CD1c-positive myeloid dendritic cell (primary cell): ENCODE measurements at regions not wholly inside any gene's neighbourhood (a gene's known extent, or its start where the extent isn't known, plus 50 kb on each side); places are given as distances from the start of the nearest gene placed in this dataset.

Experiments used
- DNase-seq: peaks from one replicate; pipeline ENCODE4 v3.0.0-alpha.2; 2016; ENCODE audit errors: extremely low spot score

DNA sequence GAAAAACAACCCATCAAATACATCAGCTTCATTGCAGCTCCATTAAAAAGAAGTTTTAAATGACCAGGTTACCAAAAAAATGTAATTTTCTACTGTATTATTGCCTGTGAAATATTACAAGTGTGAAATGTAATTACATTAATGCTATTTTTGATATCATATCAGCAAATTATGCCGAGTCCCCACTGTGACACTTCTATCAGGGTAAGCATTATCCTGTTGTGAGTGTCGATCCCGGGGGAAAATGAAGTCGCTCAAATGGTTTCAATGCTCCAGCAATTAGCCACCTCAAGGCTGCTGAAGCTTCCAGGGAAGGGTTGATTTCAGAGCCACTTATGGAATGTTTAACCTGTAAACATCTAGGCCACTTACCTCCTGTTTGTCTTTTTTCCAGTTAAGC lies 70.4 kb downstream of the RCN1 start:
- DNase-seq = no peak

DNA sequence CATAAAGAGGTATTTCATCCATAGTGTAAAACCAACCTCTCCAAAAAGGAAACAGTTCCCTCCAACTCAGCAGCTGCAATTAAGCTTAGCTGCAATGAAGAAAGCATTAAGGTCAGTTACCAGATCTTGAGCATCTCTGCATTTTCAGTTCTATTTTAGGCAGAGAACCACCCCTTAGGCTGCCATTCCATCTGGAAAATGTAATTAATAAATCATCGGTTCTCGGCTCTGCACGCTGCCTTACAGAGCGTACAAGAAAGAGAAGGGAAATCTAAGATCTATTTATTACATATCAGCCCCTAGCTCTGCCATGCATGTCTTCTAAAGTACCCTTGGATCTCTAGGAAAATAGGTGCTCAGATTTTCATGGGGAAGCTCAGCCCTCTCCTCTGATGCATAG lies 71.5 kb downstream of the RCN1 start:
- DNase-seq = no peak

DNA sequence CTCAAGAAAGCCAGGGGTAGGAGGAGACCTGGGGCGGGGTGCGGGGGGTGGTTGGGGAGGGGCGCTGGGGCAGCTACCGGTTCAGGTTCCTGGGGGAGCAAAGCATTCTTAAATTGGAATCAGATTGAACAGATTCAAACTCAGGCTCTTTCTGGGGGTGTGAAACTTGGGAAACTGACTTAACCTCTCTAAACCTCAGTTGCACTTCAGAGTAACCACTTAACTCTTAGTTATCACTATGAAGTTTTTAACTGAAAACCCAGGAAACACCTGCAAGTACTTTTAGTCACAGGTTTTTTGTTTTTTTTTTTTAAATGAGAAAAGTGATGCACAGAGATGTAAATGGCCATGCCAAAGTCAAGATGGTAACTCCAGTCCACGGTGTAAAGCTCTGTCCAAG lies 72.0 kb downstream of the RCN1 start:
- DNase-seq = no peak

DNA sequence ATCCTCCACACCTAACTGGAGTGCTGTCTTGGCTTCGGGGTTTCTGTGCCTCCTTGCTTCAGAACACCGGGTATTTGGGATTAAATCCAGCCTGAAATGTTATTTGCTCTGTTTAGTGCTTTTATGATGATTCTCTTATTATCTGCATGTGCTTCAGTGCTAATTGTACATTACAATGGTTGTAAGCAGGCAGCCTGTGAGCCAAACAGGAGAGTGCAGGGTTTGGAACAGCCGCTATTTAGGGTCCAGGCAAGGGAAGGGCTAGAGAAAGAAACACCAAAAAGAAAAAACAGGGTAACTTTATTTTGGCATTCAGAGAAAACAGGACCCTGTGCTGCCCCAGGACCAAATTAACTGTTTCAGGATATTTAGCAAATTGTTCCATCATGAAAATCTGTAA lies 72.7 kb downstream of the RCN1 start:
- DNase-seq = no peak

DNA sequence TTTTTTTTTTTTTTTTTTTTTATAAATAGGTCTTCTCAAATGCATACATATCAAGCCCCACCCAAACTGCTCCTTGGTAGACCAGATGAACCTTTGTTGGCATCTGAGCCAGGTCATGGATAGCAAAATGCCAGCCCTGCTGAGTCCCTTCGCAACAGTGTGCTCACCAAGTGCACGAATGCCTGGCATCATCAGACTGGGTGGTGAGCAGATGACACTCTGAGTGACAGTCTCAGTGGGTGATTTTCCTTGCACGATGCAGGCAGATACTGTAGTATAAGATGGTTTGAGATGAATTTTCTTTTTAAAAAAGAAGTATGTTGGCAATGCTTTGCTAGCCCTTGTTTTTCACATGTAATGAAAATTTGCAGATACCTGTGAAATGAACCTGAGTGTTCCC lies 74.0 kb downstream of the RCN1 start:
- no peak for DNase-seq

DNA sequence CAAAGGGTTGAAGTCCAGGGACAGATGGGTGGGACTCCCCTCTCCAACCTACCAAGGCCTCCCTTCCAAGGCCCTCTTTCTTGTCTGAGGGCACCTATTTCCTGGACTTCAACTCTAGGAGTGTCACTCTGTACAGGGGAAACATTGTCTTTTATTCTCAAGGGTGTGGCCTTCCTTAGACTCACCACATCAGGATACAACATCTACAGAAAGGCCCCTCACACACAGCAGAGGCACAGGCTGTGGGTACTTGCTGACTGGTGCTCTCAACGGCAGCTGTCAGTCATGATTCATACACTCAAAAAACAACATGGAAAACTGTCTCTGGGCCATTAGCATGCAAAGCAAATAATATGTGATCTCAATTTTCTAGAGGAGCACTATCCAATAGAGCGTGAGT lies 78.0 kb downstream of the RCN1 start:
- DNase-seq = no peak

DNA sequence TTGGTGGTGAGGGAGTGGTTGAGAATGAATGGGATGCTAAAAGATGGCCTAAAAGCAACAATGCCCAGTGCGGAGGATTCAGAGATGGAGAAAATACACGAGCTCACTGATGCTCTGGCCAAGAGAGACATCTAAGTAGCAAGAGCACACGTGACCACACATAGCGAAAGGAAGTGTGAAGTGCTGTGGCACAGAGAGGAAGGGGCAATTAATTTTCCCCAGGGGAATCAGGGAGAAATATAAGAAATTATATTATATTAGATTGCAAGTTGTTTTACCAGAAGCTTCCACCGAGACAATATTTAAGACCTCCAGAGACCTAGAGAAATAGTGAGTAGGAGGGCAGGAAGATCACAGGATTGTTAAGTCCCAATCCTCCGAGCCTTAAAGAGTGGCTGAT lies 80.6 kb downstream of the RCN1 start:
- DNase-seq = no peak

DNA sequence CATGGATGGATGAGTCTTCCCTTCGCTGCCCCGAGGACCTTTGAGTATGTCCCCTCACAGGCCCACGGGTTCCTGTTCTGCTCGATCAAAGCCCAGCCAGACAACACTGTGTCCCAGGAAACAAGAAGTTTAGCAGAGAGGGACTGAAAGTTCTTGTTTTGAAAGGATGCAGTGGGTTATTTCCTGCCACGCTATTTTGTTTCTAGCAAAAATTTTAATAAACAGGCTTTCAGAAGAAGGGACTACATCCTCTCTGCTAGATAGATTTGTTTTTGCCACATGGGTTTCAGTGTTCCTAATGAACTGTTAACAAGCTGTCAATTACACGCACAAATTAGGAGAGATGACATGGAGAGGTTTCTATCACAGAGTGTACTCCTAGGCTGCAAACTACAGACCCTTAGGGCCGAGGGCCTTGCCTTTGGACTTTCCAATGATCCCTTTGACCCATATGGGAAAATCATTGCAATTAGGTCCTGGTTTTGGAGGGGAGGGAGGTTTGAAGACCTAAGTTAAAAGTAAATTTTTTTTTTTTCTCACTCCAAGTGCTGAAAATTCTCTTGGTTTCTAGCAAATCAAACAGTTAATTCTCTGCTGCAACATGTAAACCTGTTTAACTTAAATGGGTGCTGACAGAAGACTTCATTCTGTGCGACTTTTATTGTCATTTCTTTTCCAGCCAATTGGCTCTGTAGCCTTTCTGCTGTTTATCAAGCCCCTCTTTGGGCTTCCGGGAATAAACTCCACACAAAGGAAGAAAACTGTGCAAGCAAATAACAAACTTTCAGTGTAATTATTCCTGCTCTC lies 81.4 kb downstream of the RCN1 start:
- DNase-seq = no peak

DNA sequence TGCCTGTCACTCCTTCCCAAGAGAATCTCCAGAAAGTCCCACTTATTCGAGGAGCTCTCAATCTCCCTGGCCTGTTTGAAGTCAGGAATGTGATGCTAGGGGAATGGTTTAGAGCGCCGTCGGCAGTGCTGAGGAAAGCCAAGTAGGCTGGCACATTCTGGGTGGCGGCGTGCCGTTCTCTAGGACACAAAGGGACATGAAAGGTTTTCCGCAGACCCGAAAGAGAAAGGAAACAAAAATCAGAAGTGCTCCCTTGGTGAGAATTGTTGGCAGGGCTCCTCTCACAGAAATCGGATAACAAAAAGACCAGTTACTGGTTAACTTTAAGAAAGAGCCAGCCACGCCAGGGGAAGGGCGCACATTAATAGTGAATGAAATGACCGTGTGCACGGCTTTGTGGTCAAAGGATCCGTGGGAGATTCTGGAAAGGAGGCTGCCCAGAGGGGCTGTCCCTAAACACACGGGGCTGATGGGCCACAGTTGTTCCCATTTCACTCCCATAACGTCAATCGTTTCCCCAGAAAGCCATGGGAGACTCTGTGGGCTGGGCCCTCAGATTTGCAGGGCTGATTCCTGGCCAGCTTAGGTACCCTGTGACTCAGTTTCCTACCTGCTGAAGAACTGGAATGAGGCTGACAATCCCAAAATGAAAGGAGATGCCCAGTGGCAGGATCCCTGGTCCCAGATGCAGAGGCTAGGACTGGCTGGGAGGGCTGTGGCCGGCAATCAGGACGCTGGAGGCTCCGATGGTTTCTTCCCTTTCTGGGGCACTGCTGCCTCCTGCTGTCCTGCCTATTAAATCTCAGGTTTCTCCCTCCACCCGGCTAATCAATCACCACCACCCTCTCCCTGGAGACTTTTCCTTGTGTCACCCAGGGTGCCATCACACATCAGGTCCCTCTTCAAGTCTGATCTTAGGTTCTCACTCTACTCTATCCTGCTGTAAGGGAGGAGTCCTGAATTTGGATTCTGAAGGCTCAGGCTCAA lies 82.3 kb downstream of the RCN1 start:
- DNase-seq = peak; percentile 18

DNA sequence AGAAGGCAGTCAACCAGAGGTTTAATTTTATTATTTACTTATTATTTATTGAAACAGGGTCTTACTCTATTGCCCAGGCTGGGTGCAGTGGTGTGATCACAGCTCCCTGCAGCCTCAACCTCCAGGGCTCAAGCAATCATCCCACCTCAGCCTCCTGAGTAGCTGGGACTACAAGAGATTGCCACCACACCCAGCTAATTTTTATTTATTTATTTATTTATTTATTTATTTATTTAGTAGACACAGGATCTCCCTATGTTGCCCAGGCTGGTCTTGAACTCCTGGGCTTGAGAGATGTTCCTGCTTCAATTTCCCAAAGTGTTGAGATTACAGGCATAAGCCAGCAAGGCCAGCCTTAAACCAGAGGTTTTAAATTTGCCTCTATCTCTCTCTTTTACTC lies 83.1 kb downstream of the RCN1 start:
- no peak for DNase-seq

DNA sequence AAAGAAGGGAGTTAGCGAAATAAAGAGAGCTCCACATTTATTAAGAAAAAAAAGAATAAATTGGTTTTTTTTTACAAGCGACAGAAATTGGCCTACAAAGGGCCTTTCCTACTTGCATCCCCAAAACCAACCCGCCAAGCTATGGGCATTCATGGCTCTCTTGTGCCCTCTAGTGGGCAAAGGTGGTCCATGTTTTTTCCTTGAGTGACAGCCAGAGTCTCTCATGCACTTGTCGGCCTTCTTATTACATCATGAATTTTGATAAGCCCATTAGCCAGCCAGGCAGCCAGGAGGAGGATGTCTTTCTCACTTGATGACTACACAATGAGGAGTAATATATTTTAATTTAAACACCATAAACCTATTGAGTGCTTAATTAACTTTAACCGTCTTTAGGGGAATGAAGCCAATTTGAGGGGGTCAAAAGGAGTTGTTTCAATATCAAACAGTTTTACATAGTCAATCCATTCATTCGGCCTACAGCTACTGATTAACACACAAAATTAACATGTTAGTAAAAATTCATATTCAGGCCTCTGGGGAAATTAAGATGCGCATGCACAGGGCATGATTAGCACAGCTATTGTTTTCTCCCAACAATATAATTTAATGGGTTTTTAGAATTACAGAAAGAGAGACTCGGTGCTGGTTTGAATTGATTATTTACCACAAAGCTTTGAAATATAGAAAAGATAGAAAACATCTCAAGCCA lies 85.5 kb downstream of the RCN1 start:
- DNase-seq = peak; percentile 88

DNA sequence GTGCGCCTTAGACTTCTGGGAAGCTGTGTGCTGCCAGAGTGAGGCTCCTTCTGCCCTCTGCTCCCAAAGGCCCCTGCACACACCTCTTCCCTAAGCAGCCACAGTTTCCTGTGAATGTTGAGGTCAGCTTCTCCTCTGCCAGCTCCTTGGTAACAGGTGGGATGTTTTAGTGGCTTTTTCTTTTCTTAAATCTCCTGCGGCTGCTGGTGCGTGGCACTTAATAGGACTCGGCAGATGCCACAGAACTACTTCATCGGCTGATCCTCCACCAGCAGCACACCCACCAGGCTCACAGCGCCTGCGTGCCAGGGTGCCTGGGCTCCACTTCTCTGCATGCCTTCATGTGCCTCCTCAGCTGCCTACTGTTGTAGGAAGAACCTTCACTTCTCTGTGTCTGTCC lies 87.8 kb downstream of the RCN1 start:
- DNase-seq = no peak

DNA sequence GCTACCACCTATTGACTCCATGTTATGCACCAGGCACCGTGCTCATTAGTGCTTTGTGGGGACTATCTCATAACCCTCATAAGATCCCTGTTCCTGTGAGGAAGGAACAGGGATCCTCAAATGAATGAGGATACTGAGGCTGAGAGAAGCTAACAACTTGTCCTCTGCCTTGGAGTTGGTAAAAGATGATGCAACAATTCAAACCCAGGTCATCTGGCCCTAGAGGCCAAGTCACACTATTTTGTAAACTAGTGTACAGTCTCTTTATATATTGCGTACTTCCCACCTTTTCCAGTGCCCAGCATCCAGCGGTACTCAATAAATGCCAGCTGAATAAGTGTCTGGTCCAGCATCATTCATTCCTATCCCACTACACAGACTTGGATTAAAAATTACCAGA lies 92.6 kb downstream of the RCN1 start:
- no peak for DNase-seq

DNA sequence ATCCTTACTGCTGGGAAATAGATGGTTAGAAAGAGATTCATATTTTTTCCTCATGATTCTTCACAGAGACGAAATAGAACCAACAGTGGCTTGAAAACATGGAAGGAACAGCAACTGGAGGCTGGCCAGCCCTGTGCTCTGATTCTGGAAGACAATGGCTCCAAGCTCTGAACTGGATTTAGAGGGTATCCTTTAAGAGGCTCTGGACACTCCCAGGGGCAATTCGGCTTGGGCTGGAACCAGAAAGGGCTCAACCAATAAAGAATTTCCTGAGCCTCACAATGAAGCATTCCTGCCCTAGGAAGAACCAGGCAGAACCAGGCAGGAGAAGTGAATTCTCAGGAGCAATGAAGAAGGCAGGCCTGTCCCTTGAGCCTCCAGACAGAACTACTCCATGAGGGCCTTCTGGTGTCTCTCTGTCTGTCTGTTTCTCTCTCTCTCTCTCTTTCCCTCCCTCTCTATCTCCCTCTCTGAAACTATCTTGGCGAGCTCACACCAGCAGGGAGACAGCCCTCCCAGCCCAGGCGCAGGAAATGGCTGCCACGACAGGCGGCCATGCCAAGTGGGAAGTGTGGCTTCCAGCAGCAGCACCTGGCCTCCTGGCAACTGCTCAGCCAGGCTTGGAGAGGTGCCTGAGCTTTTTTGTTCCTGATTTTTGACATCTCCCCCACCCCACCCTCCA lies 93.3 kb downstream of the RCN1 start:
- DNase-seq = no peak

DNA sequence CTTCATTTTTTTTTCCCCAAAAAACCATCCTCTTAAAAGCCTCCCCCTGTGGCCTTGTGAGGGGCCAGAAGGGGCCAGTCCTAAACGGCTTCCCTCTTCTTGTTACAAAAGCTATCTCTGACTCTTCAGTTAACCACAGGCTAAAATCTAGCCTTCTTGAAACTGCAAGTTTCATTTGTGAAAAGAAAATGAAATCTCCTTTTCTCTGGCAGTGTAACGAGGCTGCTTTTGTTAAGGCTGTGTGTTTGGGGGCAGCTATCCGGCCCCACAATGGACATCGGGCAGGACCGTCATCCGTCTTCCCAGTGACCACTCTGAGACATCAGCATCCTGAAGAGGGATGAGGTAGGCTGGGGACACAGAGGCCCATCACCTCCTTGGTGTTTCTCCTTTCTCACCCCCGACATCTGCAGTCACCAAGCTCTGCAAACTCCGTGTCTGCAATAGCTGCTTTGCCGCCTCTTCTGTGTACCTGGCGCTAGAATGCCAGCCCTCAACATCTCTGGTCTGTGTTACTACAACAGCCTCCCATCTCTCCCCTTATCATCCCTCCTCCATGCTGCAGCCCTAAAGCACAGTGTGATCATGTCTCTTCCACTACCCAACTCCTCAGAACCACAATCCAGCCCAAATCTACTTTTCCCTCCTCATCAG lies 94.0 kb downstream of the RCN1 start:
- no peak for DNase-seq

DNA sequence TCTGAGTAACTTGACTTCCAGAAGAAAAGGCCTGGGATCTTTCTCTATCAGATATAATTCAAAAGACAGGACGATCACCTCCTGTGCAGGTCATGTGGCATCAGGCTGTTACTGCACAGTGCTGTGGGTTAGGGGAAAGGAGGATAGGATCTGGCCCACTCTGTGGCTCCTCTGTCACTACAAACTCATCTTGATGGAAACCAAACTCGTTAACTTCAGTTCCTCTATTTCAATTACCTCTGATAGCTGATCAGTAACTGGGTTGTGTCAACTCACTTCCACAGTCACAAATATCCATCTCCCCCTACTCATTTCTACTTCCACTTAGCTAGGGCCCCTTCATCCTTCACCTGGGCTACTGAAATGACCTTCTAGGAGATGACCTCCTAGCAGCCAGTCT lies 95.2 kb downstream of the RCN1 start:
- DNase-seq = no peak

DNA sequence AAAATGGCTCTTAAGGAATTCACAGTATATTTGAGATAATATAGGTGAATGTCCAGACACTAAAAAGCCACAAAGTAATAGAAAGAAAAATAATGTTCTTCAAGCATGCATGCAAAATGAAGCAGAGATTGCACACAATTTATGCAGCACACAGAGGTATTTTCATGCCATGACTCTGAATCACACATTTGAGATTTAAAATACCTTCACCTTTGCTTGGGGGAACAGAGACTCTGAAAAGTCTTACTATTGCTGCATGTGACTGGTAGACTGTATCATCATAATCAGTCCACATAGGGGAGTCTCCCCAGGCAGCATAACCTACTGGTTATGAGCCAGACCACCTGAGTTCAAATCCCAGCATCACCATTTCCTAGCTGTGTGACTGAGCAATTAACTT lies 96.2 kb downstream of the RCN1 start:
- DNase-seq = no peak

DNA sequence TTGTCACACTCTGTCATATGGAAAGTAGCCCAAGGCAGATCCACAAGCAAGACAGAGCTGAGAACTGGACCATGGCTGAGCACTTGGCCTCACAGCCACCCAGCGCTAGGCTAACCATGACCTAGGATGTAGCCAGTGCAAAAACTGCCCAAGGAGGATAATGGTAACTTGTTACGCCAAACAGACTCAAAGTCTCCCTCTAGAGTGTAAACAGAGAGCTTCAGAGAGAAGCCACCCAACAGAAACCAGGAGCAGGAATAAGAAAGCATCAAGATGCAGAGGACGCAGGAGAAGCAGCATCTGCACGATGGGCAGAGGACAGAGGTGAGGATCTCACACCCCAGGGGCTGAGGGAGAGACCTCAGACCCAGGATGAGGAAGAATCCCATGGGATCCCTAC lies 97.9 kb downstream of the RCN1 start:
- DNase-seq = no peak

DNA sequence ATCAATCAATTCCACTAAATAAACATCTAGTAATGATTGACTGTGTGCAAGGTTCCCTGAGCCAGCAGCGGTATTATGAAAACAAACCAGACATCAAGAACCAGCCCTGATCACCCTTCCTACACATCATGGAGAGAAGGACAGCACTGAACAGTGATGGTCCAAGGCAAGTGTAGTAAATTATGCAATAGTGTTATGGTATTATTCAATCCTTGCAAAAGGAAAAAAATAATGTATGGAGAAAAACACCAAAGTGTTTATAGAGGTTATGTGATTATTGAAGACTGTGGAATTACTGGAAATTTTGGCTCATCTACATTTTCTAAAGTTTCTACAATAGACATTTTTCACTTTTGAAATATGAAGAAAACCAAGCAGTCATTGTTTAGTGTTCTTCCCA lies 105.3 kb downstream of the RCN1 start:
- DNase-seq = no peak

DNA sequence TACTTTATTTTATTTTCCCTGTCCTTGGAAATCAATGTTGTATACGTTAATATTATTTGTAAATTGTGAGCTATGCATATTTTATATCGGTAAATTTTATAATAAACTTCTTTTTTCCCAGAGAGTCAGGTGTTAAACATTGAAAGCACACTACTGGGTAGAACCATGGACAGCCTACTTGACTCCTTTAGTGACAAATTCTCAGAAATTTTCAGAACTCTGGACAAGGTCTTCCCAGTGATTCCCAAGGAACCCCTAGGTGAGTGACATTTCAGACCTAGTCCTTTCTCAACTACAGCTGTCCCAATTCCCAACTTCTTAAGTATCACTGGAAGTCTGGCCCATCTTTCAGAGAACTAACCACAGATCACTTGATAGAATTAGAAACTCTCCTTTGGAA lies 107.2 kb downstream of the RCN1 start:
- no peak for DNase-seq

DNA sequence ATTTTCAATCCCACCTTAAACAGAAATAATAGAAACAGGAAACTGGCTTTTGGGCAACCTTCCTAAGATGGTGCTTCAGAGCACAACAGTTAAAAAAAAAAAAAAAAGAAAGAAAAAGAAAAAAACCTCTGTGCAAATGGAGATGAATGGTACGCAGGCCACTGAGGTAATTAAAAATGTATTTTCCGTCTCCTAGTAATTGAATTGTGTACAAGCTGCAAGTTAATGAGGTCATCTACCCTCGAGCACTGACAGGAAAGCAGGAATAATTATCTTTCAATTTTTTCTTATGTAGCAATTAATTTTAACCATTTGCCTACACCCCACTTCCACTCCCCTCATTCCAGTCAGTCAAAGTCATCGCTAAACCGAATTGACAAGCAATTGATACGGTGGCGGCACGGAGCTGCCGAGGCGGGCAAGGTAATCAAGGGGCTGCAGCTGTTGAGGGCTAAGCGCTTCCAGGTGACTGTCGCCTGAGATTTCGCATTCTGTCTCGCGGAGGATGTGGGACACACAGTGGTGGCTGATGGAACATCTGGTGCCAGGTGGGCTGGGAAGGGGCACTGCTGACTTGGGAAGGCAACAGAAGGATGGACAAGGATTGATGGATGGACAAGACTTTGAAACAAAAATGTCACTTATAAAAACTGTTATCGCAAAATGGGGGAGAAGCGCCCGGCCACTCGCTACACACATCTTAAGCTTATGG lies 109.4 kb downstream of the RCN1 start:
- DNase-seq = no peak
